ENCODE measurements at regions not wholly inside any gene's neighbourhood (a gene's known extent, or its start where the extent isn't known, plus 50 kb on each side); places are given as distances from the start of the nearest gene placed in this dataset.
A peak's percentile ranks its signal among the peaks of the same experiment; 100 is the strongest.

GRCh38 chr12:115093261-115093660 is 409.3 kb upstream of the TBX3 start:
- DNase-seq (no peak), ATAC-seq (ENCODE audit: low read depth in 2 of 2) (no peak)
- no peak overlapping the region for H3K4me3 Mint-ChIP-seq
- Histone ChIP-seq H3K27me3 (ENCODE audit: control insufficient read depth, insufficient read depth, low read length) (no peaks in the 10 kb centered on the region), H3K4me3 (ENCODE audit: low read depth, low read length) (no peak overlapping the region), H3K27ac (ENCODE audit: insufficient read depth, low read length, poor library complexity, severe bottlenecking) (no peak overlapping the region), H3K36me3 (ENCODE audit: control insufficient read depth, insufficient read depth, low read length) (no peaks in the 10 kb centered on the region), H3K9me3 (ENCODE audit: control insufficient read depth in 2 of 2, low read length in 2 of 2) (peaks cover 4 to 5% of the 10 kb centered on the region in 2 experiments), H3K4me1 (ENCODE audit: control insufficient read depth, insufficient read depth, low read length, poor library complexity, severe bottlenecking) (no peaks in the 10 kb centered on the region)
- no peaks in the 10 kb centered on the region for H3K27me3 Mint-ChIP-seq
- peaks cover 3 to 17% (median 9%) of the 10 kb centered on the region in 7 donors for H3K9me3 Mint-ChIP-seq
- H3K36me3 Mint-ChIP-seq = no peaks in the 10 kb centered on the region
- H3K27ac Mint-ChIP-seq = no peak overlapping the region
- H3K4me1 Mint-ChIP-seq = no peaks in the 10 kb centered on the region

- no peaks in the 10 kb centered on the region for H3K4me1 Mint-ChIP-seq
- H3K27ac Mint-ChIP-seq = peak overlapping the region in 1 of 3 donors; percentile 88
- peaks cover 1 to 14% (median 7%) of the 10 kb centered on the region in 7 donors for H3K9me3 Mint-ChIP-seq
- no peak for DNase-seq
- ATAC-seq (ENCODE audit: low read depth in 2 of 2) = no peak
- H3K9me3 ChIP-seq (ENCODE audit: control insufficient read depth in 2 of 2, low read length in 2 of 2) = no peaks in the 10 kb centered on the region
- no peaks in the 10 kb centered on the region for H3K27me3 ChIP-seq (ENCODE audit: control insufficient read depth, insufficient read depth, low read length)
- H3K36me3 ChIP-seq (ENCODE audit: control insufficient read depth, insufficient read depth, low read length) = no peaks in the 10 kb centered on the region
- H3K4me1 ChIP-seq (ENCODE audit: control insufficient read depth, insufficient read depth, low read length, poor library complexity, severe bottlenecking) = no peaks in the 10 kb centered on the region
- H3K4me3 ChIP-seq (ENCODE audit: low read depth, low read length) = no peak overlapping the region
- no peaks in the 10 kb centered on the region for H3K27me3 Mint-ChIP-seq
- no peak overlapping the region for H3K27ac ChIP-seq (ENCODE audit: insufficient read depth, low read length, poor library complexity, severe bottlenecking)
- no peak overlapping the region for H3K4me3 Mint-ChIP-seq
- H3K36me3 Mint-ChIP-seq = no peaks in the 10 kb centered on the region
Measured at GRCh38 chr12:115090783-115091182, 406.8 kb upstream of the TBX3 start.

GRCh38 chr12:115088995-115089841 is 405.2 kb upstream of the TBX3 start:
- no peaks in the 10 kb centered on the region for H3K36me3 ChIP-seq (ENCODE audit: control insufficient read depth, insufficient read depth, low read length)
- no peaks in the 10 kb centered on the region for H3K9me3 ChIP-seq (ENCODE audit: control insufficient read depth in 2 of 2, low read length in 2 of 2)
- no peaks in the 10 kb centered on the region for H3K27me3 ChIP-seq (ENCODE audit: control insufficient read depth, insufficient read depth, low read length)
- Mint-ChIP-seq H3K4me1 (no peaks in the 10 kb centered on the region), H3K36me3 (no peaks in the 10 kb centered on the region), H3K4me3 (no peak overlapping the region), H3K27ac (no peak overlapping the region), H3K9me3 (peaks cover 1 to 19% (median 7%) of the 10 kb centered on the region in 7 donors), H3K27me3 (no peaks in the 10 kb centered on the region)
- H3K27ac ChIP-seq (ENCODE audit: insufficient read depth, low read length, poor library complexity, severe bottlenecking) = no peak overlapping the region
- no peak overlapping the region for H3K4me3 ChIP-seq (ENCODE audit: low read depth, low read length)
- DNase-seq (no peak), ATAC-seq (ENCODE audit: low read depth in 2 of 2) (no peak)
- no peaks in the 10 kb centered on the region for H3K4me1 ChIP-seq (ENCODE audit: control insufficient read depth, insufficient read depth, low read length, poor library complexity, severe bottlenecking)

GRCh38 chr12:115088328-115088994 is 404.5 kb upstream of the TBX3 start:
- H3K4me3 Mint-ChIP-seq = no peak overlapping the region
- no peak for ATAC-seq (ENCODE audit: low read depth in 2 of 2)
- peaks cover 1 to 19% (median 4%) of the 10 kb centered on the region in 7 donors for H3K9me3 Mint-ChIP-seq

DNA sequence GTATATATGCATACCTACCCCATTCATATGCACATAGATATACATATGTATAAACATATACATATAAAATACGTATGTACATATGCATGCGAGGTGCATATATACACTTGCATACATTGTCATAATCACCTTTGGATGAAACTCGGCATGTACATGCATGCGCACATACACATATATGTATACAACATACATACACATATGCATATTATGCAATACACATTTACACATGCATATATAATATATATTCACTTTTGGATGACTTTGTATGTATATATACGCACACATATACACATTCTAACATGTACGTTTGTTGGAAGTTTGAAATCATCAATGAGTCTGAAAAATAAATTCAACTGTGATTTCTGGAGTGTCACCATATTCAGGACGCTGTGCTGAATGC is 401.6 kb upstream of the TBX3 start:
- no peaks in the 10 kb centered on the region for H3K4me1 Mint-ChIP-seq
- no peak overlapping the region for H3K4me3 Mint-ChIP-seq
- H3K27me3 ChIP-seq (ENCODE audit: control insufficient read depth, insufficient read depth, low read length) = no peaks in the 10 kb centered on the region
- H3K4me1 ChIP-seq (ENCODE audit: control insufficient read depth, insufficient read depth, low read length, poor library complexity, severe bottlenecking) = no peaks in the 10 kb centered on the region
- no peak overlapping the region for H3K27ac Mint-ChIP-seq
- ATAC-seq (ENCODE audit: low read depth in 2 of 2) (no peak), DNase-seq (no peak)
- H3K9me3 Mint-ChIP-seq = peaks cover 0 to 14% (median 3%) of the 10 kb centered on the region in 7 donors
- H3K27ac ChIP-seq (ENCODE audit: insufficient read depth, low read length, poor library complexity, severe bottlenecking) = no peak overlapping the region
- no peak overlapping the region for H3K4me3 ChIP-seq (ENCODE audit: low read depth, low read length)
- H3K36me3 ChIP-seq (ENCODE audit: control insufficient read depth, insufficient read depth, low read length) = no peaks in the 10 kb centered on the region
- no peaks in the 10 kb centered on the region for H3K9me3 ChIP-seq (ENCODE audit: control insufficient read depth in 2 of 2, low read length in 2 of 2)
- H3K36me3 Mint-ChIP-seq = no peaks in the 10 kb centered on the region
- no peaks in the 10 kb centered on the region for H3K27me3 Mint-ChIP-seq

More at GRCh38 chr12:115088328-115088994, 404.5 kb upstream of the TBX3 start:
- no peaks in the 10 kb centered on the region for H3K27me3 Mint-ChIP-seq
- H3K9me3 ChIP-seq (ENCODE audit: control insufficient read depth in 2 of 2, low read length in 2 of 2) = no peaks in the 10 kb centered on the region
- H3K27me3 ChIP-seq (ENCODE audit: control insufficient read depth, insufficient read depth, low read length) = no peaks in the 10 kb centered on the region
- no peaks in the 10 kb centered on the region for H3K4me1 ChIP-seq (ENCODE audit: control insufficient read depth, insufficient read depth, low read length, poor library complexity, severe bottlenecking)
- H3K4me3 ChIP-seq (ENCODE audit: low read depth, low read length) = no peak overlapping the region
- H3K36me3 Mint-ChIP-seq = no peaks in the 10 kb centered on the region
- H3K4me1 Mint-ChIP-seq = no peaks in the 10 kb centered on the region
- H3K27ac Mint-ChIP-seq = no peak overlapping the region
- H3K36me3 ChIP-seq (ENCODE audit: control insufficient read depth, insufficient read depth, low read length) = no peaks in the 10 kb centered on the region
- no peak overlapping the region for H3K27ac ChIP-seq (ENCODE audit: insufficient read depth, low read length, poor library complexity, severe bottlenecking)
- DNase-seq = no peak

- H3K4me1 Mint-ChIP-seq = no peaks in the 10 kb centered on the region
- no peaks in the 10 kb centered on the region for H3K36me3 Mint-ChIP-seq
- no peak overlapping the region for H3K27ac Mint-ChIP-seq
- H3K9me3 Mint-ChIP-seq = peaks cover 0 to 14% (median 8%) of the 10 kb centered on the region in 7 donors
- no peaks in the 10 kb centered on the region for H3K27me3 Mint-ChIP-seq
- H3K4me3 Mint-ChIP-seq = no peak overlapping the region
- Histone ChIP-seq H3K4me3 (ENCODE audit: low read depth, low read length) (no peak overlapping the region), H3K27me3 (ENCODE audit: control insufficient read depth, insufficient read depth, low read length) (no peaks in the 10 kb centered on the region), H3K36me3 (ENCODE audit: control insufficient read depth, insufficient read depth, low read length) (no peaks in the 10 kb centered on the region), H3K4me1 (ENCODE audit: control insufficient read depth, insufficient read depth, low read length, poor library complexity, severe bottlenecking) (no peaks in the 10 kb centered on the region), H3K9me3 (ENCODE audit: control insufficient read depth in 2 of 2, low read length in 2 of 2) (no peaks in the 10 kb centered on the region), H3K27ac (ENCODE audit: insufficient read depth, low read length, poor library complexity, severe bottlenecking) (no peak overlapping the region)
- ATAC-seq (ENCODE audit: low read depth in 2 of 2) (no peak), DNase-seq (no peak)
Measured at GRCh38 chr12:115079760-115080159, 395.8 kb upstream of the TBX3 start.

GRCh38 chr12:115078990-115079389 is 395.0 kb upstream of the TBX3 start:
- H3K4me1 ChIP-seq (ENCODE audit: control insufficient read depth, insufficient read depth, low read length, poor library complexity, severe bottlenecking) = no peaks in the 10 kb centered on the region
- no peak overlapping the region for H3K27ac Mint-ChIP-seq
- H3K4me3 ChIP-seq (ENCODE audit: low read depth, low read length) = no peak overlapping the region
- DNase-seq = no peak
- H3K27ac ChIP-seq (ENCODE audit: insufficient read depth, low read length, poor library complexity, severe bottlenecking) = no peak overlapping the region
- no peaks in the 10 kb centered on the region for H3K27me3 ChIP-seq (ENCODE audit: control insufficient read depth, insufficient read depth, low read length)
- ATAC-seq (ENCODE audit: low read depth in 2 of 2) = no peak
- no peaks in the 10 kb centered on the region for H3K36me3 Mint-ChIP-seq
- no peaks in the 10 kb centered on the region for H3K36me3 ChIP-seq (ENCODE audit: control insufficient read depth, insufficient read depth, low read length)
- H3K4me1 Mint-ChIP-seq = no peaks in the 10 kb centered on the region
- H3K9me3 Mint-ChIP-seq = peaks cover 0 to 12% (median 7%) of the 10 kb centered on the region in 7 donors
- H3K4me3 Mint-ChIP-seq = no peak overlapping the region
- H3K27me3 Mint-ChIP-seq = no peaks in the 10 kb centered on the region
- no peaks in the 10 kb centered on the region for H3K9me3 ChIP-seq (ENCODE audit: control insufficient read depth in 2 of 2, low read length in 2 of 2)
